CD4-positive, alpha-beta T cell treated with Interleukin-1 beta for 1 hour (primary cell): ENCODE measurements at regions not wholly inside any gene's neighbourhood (a gene's known extent, or its start where the extent isn't known, plus 50 kb on each side); places are given as distances from the start of the nearest gene placed in this dataset.
"Not testable (repeated sequence)": the region's sequence is repeated elsewhere in the genome, so short reads cannot be mapped to it uniquely, and the experiment has no call there.

Experiments used
- DNase-seq, 2 donors: peaks; one replicate each; pipeline ENCODE4 v3.0.0-alpha.2; 2020 to 2022

DNA sequence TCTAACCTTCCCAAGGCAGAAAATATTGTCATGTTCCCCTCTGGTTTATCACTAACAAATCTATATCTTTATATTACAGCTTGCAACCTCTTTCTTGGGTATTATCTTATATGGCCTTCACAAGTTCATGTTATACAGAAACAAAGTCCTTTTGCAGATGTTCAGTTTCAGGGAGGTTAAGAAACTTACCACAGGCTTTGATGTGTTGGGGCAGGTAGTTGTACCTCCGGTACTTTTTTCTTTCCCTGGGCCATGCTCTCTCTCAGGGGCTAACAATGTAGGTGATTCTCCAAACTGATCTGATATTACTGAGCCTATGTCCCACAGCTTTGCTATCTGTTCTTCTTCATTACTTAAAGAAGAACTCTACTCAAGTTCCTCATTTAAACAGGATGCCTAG lies 548.9 kb upstream of the SYT4 start:
- DNase-seq, result no peak

DNA sequence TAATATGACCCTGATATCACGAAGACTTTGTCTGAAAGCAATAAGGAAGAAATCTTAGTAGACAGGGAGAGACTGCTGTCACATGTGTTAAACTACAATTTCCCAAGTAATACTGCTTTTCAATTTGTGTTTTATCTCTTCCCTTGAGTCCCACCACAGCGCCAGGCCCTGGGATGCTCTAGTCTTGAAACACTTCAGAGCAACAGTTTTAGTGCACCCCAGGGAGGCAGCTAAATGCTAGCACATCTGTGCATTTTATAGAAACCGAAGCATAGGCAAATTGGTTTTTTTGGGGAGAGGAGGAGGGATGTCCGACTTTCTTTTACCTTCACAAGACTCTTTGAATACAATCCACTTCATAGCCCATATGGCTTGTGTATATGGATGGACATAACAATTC lies 550.0 kb upstream of the SYT4 start:
- DNase-seq, result no peak

DNA sequence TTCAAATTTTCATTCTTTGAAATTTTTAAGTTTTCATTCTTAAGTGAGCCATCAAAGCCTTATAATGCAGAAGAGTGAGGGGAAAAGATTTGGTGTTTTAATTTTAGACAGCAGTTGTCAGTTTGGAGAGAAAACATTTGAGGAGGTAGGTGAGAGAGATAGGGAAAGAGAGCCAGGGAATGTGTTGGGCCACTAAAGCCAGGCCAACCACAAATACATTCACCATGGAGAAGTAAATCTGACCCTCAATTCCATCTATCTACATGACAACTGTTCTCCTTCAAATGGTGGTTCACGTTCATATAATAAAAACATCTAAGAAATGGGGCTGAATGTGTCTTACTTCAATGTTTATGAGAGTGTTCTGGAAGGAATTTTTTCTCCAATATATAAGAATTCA lies 553.0 kb upstream of the SYT4 start:
- no peak for DNase-seq

DNA sequence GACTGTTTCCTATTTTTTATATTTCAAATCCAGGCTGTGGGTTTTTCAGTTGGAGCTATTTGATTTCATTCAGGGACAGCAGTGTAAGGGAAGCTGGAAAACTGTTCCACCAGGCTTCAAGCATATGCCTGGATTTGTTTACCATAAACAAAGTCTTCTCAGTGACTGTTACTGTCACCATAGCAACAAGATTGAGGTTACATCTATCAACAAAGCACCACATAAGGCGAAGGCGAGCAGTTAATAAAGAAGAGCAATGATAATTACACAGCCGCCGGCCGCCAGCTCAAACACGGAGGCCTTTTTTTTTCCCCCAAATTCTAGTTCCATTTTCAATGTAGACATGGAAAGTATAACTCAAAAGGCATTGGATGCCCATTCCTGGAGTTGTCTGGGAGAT lies 553.7 kb upstream of the SYT4 start:
- DNase-seq, result no peak

DNA sequence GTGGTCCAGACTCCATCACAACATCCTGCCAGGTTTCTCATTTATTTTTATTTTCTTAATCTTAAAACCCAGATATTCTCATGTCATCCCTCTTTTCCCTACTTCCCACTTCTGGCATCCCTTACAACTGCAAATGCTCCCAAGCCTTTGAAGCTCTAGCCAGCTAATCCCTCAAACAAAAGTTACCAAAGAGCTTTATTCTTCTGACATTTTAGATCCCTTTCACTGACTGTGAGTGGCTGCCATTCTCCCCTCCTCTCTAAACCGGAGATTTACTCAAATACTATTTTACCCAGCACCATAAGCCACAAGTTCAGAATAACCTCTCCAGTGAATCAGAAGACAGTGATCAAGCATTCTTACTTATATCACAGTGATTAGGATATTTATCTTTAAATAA lies 569.0 kb upstream of the SYT4 start:
- DNase-seq, result no peak

DNA sequence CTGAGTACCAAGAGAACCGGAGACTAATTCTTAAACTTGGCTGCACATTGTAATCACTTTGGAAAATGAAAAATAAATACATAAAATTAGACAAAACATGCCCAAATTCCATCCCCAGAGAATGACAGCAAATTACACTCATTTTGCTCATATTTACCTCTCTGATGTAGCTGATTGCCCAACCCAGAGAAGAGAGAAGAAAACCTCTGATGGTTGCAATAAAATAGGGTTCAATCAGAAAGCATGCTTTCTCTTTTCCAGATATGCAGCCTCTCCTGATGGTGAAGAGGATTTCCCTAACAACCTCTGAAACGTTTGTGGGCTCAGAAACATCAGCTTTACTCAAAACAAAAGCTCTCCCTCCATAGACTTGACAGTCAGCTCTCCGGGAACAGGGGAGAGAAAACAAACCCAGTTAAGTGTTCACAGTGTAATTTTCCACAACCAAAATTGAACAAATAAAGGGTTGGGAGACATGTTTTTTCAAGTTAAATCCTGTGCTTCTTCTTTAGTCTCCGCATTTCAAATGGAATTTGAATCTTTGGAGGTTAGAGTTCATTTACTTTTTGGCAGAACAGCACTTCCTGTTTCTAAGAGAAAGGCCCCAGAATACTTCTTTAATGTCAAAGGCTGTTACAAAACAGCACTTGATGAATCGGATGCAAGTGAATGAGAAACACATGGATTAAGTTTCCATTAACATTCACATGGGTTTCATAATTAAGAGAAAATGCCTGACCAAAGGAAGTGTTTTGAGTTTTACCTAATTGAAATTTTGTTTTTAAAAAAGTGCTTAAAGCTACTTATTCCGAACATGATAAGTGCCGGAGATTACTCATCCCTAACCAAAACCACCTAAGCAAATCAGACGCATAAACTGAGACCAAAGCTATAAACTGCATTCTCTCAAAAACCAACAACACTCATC lies 570.1 kb upstream of the SYT4 start:
- DNase-seq, result no peak

DNA sequence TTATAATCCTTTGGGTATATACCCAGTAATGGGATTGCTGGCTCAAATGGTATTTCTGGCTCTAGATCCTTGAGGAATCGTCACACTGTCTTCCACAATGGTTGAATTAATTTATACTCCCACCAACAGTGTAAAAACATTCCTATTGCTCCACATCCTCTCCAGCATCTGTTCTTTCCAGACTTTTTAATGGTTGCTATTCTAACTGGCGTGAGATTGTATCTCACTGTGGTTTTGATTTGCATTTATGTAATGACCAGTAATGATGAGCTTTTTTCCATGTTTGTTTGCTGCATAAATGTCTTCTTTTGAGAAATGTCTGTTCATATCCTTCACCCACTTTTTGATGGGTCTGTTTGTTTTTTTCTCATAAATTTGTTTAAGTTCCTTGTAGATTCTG lies 572.5 kb upstream of the SYT4 start:
- not testable (repeated sequence) for DNase-seq

DNA sequence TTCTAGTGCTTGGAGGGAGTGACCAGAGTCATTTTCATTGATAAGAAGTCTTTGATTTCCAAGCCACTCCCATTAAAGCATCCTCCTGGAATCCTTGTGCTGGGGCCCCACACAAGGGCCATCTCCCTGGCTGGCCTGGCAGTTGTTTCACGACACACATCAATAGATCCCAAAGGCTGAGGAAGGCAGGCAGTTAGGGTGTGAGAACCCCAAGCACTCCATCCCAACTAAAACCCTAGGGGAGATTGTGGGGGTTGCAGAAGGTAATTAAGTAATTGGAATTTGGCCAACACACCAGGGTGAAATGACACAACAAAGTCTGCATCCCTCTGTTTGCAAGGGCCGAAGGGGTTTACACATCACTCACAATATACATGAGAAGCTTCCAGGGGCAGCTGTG lies 578.1 kb upstream of the SYT4 start:
- no peak for DNase-seq

DNA sequence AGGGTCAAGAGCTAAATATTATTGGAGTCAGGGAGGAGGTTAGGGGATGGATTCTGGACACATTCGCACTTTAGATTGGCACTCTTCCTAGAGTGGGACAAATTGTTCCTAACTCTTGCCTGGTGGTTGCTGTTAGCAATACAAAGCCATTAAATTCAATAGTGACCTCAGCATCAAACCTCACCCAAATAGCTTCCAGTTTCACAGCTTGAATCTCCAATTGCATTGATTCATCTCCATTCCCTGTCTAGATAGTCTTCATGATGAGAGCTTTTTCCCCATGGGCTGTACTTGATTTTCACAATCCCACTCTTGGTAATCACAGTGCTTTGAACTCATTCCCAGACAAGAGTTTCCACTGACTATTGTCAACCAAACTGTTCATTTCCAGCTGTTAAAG lies 585.9 kb upstream of the SYT4 start:
- DNase-seq, result no peak

DNA sequence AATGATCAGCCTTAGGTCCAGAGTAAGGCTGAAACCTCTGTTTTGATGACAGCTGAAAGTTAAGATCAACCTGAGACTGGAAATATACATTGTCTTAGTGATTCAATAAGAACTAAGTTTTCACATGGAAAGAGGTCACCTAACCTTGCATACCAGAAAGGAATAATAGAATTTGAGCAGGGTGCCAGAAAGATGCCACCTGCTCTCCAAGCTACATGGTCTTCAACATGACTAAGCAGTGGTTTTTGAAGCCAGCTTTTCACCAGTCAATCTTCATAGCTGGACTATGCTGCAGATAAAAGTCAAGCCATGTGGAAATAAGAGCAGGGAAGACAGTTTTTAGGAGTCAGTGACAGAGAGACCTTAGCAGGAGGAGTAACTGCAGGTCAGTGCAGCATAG lies 589.4 kb upstream of the SYT4 start:
- DNase-seq, result no peak

DNA sequence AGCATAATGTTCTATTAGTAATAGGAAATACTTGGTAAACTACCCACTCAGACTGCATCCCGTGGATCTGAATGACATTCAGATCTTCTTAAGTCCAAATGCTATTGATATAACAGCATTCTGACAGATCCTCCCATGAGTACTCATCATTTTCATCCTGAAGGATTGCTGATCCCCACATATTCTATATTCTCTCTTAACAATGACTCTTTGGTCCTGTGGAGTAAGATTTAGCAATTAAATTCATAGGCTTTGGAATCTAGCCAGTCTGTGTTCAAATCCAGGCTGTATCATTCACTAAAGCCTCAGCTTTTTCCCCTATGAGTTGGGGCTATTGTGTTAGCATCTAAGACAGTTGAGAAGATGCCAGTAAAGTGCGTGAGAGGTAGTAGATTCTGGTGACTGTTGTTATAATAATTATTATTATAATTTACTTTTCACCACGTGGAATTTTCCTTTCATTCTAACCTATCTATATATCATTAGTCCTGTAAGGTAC lies 591.3 kb upstream of the SYT4 start:
- no peak for DNase-seq

DNA sequence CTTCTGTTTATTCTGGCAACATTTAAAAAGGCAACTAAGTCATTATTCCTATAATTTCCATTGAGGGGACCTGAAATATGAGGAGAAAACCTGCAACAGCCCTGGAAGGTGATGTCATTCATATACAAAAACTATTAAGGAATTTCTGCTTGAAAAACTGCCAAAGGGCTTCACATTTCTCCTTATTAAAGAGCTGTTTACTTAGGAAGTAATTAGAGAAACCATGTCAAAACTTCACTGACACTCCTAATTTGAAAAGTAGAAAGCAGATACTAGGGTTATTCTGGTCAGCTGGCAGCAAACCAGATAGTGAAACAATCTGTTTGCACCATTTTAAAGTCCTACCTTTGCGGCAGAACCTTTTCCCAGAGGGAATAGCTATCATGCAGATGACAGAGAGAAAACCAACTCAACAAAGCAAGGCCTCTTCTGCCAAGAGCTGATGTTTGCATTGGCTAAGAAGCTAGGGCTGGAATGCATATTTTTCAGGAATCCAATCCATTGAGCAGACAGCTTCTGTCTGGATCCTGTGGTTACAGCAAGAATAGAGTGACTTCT lies 592.2 kb upstream of the SYT4 start:
- no peak for DNase-seq

DNA sequence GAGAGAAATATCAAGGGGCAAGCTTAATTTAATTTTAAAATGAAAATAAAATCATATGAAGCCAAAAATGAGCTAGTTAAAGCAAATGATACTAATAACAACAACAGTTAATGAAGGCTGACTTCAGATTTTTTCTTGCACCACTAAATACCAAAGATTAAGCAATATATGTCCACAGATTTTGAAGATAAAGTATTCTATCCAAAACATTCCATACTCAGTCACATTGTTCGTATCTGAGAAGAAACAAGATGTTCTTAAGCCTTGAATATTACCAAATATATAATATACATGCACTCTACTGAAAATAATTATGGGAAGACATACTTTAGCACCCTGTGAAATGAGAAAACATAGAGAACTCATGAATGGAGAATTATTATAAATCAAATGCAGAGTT lies 593.3 kb upstream of the SYT4 start:
- DNase-seq, result no peak

DNA sequence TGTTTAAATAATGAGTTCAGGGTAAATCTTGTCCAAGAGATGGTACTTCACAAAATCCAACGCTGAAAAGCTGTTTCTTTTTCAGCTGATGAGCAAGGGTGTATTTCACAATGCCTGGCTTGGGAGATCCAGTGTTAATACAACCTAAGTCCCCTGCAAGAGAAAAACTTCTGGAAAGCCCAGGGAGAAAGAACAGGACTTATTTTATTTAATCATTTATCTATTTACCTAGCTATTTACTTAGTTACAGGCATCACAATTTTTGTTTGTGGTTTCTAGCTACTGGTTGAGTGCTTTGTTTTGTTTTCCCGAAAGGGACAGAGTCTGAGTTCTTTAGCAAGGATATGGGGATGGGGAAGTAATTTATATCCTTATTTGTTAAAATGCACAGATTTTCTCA lies 598.2 kb upstream of the SYT4 start:
- DNase-seq, result no peak

DNA sequence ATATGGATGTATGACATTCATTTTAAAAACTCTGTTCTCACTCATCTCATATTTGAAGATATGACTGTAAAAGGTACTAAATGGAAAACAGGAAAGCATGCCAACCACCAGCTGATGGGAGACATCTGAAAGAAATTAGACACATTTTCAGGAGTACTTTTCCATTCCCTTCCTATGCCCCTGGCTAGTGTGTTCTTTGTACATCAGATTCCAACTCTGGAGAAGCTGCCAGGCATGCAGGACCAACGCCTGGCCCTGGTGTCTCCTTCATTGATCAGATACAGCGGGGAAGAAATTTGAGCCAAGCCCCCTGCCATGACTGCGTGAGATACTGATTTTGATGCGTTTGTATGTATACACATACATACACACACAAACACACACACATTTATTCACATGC lies 599.0 kb upstream of the SYT4 start:
- no peak for DNase-seq

DNA sequence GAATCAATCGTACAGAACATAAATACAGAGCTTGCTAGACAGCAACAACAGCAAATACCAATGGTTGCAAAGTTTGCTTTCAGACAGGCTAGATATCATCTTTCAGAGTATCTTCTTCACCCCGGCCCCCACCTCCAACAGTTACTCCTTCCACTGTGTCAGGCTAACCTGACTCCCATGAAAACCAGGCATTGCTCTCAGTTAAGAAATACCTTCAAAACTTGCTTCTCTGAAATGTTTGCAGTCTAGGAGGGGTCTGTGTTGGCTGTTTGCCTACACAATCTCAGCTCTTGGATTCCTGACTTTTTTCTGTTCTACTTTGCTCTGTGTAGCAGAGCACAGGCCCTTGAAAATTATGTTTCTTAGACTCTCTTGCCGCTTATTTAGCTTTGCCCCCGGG lies 599.5 kb upstream of the SYT4 start:
- no peak for DNase-seq

DNA sequence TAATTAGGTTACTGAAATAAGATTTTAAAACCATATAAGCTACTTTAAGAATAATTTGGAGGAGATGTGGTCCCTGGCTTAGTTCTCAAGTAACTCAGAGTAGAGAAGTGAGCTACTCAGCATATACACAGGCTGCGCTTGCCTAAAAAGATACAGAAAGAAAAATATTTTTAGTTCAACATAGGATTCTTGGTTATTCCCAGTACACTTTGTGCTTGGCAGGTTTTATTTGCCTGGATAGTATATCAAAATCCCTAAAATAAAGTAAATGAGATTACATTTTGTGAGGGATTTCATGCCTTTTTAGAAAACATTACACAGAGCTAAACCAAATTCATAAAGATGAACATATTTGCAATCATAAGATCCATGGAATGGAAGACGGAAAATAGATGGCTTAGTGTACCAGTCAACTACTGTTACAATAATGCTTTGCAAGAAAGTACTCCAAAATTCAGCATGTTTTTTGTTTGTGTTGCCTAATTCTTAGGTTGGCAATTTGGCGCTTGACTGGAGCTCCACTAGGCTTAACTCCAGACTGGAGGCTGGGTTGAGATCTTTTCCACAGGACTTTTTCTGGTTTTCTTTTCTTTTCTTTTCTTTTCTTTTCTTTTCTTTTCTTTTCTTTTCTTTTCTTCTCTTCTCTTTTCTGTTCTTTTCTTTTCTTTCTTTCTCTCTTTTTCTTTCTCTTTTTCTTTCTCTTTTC lies 600.5 kb upstream of the SYT4 start:
- no peak for DNase-seq

DNA sequence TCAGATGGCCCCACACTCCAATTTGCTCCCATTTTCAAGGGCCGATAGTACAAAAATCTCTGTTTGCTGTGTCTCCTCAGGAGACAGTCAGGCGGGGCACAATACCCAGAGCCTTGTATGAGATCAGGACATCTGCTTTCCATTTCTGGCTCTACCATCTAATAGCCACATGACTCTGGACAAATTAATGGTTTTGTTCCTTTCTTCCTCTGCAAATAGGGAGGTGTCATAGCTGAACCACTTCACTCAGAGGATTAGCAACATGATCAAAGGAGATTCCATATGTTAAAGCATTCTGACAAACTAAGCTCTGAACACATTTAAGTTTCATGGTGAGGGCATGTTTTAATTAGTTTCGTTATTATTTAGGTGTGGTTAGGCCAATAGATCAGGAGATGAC lies 602.1 kb upstream of the SYT4 start:
- DNase-seq, result no peak

DNA sequence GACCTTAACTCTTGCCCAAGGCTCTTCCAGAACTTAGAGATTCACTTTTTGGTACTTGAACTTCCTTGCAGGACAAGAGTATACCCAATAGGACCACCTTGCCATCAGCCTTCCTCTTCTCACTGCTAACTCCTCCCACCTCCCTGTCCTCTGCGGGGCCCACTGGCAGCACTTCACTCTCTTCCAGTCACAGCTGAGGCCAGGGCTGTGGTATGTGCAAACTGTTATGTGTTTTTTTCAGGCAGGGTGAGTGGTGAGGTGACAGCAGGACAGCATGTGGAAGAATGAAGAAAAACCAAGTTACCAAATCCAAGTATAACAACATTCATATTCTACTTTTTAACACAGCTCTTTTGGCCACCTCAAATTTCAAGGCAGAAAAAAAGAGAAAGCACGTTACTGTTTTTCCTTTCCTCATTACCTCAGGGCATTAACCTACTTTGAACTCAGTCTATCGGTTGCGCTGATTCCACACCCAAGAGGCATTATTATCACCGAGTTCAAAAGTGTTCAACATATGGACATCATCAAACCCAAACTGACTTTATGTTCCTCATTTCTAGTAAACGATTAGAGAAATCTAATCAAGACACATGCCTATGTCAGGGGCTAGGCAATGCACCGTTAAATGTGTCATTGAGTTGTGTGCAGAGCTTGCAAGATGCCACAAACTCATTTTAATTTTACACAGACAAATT lies 605.2 kb upstream of the SYT4 start:
- no peak for DNase-seq

DNA sequence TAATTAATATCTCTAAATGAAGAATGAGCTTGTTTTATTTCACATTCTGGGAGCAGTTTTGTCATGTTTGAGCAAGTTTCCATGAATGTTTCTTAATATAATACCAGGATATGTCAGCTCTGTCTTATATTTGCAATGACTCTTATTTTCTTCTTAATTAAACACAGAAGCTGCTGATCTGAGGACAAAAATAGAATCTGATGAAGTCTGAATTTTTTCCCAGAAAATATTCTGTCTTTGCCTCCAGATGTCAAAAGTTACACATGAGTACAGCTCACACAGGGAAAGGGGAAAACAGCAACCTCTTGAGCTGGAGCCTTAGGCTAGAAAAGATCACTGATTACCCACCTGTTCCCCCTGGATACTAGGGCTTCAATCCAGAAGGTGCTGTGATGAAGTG lies 606.6 kb upstream of the SYT4 start:
- DNase-seq, result no peak

DNA sequence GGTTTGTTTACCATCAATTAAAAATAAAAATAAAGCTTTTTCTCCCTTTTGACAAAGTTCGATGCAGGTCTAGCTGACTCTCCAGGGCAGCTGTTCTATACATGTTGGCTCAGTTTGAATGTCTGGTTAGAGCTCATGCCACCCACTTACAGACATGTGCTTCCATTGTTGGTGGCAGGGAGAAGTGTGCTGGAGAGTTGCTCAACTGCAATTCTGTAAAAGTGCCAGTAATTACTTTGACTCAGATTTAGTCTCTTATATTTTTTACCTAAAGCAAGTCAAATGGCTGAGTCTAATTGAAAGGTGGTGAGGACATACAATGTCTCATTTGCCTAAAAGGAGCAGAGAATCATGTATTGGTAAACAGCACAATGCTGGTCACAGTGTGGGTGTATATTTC lies 609.1 kb upstream of the SYT4 start:
- DNase-seq, result no peak

DNA sequence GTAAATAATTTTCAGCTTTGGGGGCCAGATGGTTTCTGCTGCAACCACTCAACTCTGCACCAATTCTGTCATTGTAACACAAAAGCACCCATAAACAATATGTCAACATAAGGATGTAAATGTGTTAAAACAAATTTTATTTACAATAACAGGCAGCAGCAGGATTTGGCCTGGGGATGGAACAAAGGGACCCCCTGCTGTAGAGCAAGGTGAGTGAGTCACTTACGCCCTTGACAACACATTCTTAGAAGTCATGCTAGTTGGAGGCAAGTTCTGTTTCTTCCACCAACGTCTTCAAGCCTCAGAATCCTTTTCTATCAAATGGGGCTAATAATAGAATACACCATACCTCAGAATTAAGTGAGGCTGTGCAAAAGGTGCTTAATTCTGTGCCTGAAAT lies 610.2 kb upstream of the SYT4 start:
- no peak for DNase-seq

DNA sequence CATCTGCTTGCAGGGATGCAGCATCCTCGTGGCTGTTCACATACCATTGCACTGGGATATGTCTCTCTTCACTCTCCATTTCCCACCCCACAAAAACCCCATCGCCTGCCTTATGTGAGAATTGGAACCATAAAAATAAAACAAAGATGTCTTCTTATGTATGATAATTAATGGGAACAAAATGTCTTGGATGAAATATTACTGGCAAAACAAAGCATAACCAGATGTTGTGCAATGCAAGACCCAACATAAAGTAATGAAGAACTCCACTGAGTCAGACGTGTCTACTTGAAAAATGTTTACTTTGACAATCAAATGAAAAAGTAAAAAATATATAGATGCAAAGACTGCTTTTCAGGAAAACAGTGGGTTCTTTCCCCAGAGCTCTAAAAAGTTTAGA lies 611.3 kb upstream of the SYT4 start:
- no peak for DNase-seq
